NCI-H1930 (cell line): ENCODE measurements at regions not wholly inside any gene's neighbourhood (a gene's known extent, or its start where the extent isn't known, plus 50 kb on each side); places are given as distances from the start of the nearest gene placed in this dataset.

Experiments
- DNase-seq, 2 experiments: peaks; one replicate each; lab custom pipeline; 2025; lab: John Stamatoyannopoulos, UW

- no peak for DNase-seq
Observed at GRCh38 chr10:62741996-62742395, 62.5 kb upstream of the ADO start.

- no peak for DNase-seq
Observed at GRCh38 chr10:62742536-62743061, 61.9 kb upstream of the ADO start.

GRCh38 chr10:62744136-62744535 is 60.4 kb upstream of the ADO start:
- DNase-seq: no peak

- DNase-seq: no peak
Observed at GRCh38 chr10:62745581-62745980, 58.9 kb upstream of the ADO start.

- DNase-seq: no peak
Observed at GRCh38 chr10:62746951-62747729, 57.4 kb upstream of the ADO start.

- DNase-seq: no peak
Observed at GRCh38 chr10:62748386-62748785, 56.1 kb upstream of the ADO start.

GRCh38 chr10:62749093-62749683 is 55.3 kb upstream of the ADO start:
- DNase-seq: no peak
